GM13976 (cell line): ENCODE measurements at regions not wholly inside any gene's neighbourhood (a gene's known extent, or its start where the extent isn't known, plus 50 kb on each side); places are given as distances from the start of the nearest gene placed in this dataset.

ENCODE experiments used
- DNase-seq: peaks from one replicate; pipeline ENCODE4 v3.0.0; 2012; ENCODE audit warnings: low spot score
- in situ Hi-C: fragments of 300-500 bp; cut with MboI; formaldehyde crosslinking; loops from one replicate; pipeline ENCODE4 v1.12.0; 2022; ENCODE audit warnings: low sequenced_read_pairs, mixed read lengths, inconsistent platforms; ENCODE audit not compliant: unreplicated experiment
- TF ChIP-seq, protein P1 (sequence below): IDR thresholded peaks from 2 replicates; pipeline ENCODE4 v1.5.1; 2012; ENCODE audit warnings: borderline replicate concordance, mild to moderate bottlenecking; ENCODE audit not compliant: insufficient read depth; ENCODE audit errors: extremely low read depth, missing control alignments, control extremely low read depth

DNA sequence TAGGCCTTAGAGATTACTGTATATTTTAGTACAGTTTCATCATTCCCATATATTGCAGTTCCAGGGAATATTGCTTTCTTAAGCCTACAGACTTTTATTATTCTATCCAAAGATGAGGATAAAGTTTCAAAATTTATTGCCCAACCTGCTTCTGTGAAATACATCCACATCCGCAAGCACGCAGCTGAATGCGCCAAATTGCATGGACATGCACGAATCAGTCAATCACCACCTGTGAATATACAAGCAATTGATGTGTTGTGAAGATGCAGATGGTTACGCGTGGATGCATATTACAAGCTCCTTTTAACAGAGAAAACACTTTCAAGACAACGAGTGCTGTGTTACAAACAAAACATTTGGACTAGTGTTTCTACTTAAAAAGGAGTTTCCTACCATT, 577.8 kb upstream of the PLXNA2 start:
- DNase-seq = no peak
- TF ChIP-seq, protein P1, sequence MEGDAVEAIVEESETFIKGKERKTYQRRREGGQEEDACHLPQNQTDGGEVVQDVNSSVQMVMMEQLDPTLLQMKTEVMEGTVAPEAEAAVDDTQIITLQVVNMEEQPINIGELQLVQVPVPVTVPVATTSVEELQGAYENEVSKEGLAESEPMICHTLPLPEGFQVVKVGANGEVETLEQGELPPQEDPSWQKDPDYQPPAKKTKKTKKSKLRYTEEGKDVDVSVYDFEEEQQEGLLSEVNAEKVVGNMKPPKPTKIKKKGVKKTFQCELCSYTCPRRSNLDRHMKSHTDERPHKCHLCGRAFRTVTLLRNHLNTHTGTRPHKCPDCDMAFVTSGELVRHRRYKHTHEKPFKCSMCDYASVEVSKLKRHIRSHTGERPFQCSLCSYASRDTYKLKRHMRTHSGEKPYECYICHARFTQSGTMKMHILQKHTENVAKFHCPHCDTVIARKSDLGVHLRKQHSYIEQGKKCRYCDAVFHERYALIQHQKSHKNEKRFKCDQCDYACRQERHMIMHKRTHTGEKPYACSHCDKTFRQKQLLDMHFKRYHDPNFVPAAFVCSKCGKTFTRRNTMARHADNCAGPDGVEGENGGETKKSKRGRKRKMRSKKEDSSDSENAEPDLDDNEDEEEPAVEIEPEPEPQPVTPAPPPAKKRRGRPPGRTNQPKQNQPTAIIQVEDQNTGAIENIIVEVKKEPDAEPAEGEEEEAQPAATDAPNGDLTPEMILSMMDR = no peak

DNA sequence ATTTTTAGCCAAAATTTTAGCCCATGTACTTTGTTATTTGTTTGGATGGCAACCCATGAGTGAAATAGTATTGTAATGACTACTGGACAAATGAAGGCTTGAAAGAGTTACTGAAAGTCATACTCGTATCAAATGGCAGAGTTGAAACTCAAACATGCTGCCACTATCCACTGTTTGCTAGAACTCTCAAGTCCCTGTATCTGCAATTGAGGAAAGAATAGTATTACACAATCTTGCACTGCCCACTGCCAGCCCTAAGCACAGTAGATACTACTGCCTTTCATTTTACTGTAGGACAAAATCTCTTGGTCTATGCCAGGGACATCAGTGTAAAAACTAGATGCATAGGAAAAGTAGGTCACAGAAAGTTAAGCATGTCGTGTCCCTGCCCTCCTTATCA, 581.1 kb upstream of the PLXNA2 start:
- TF ChIP-seq, protein P1 = no peak
- no peak for DNase-seq
- in situ Hi-C loops = no loop called here

More for the DNA sequence above, 577.8 kb upstream of the PLXNA2 start:
- in situ Hi-C loops = no loop called here

DNA sequence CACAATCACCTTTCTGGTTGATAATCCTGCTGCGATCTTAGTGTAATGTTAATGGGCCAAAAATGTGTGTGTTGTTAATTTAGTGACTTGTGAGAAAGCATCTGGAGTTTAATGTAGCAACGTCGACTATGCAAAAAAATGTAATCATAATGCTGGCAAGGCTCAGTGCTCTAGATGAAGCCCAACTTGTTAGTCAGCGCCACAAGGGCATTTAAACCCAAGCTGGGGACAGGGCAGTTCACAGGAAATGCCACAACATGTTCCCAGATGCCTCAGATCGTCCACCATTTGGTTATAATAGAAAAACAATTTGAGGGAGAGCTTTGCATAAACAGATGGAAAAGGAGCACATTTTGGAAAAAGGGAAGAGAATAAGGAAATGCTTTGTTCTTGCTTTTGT, 585.4 kb upstream of the PLXNA2 start:
- TF ChIP-seq, protein P1 = no peak
- no peak for DNase-seq
- in situ Hi-C loops = no loop called here

DNA sequence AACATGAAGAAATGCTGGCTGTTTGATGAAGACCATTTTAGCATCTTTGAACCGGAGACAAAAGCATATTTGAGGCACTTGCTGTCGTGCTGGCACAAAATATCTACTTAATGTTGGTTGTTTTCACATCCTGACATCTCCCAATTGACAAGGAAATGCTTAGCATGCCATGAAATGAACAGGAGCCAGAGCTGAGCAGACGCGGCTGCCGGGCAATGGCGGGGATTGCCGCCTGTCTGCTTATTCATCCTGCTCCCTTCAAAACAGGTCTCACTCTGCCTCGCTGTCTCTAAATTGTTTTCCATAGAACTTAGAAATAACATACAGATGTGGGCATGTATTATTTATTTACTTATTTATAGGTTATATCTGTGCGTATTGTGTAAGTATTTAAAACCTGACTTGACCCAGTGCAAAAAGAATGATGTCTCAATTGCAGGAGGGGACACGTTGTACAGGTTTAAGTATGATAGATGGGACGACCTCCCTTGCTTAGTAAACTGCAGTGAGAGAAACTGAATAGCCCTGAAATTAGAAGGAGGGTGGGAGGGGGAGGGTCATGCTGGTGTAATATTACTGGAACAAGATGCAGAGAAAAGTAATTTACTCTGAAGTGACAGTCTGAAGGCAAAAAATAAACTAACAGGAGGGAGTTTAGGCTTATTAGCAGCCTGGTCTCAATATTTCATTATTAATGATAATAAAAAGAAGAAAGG, 590.4 kb upstream of the PLXNA2 start:
- in situ Hi-C loops = no loop called here
- no peak for DNase-seq
- TF ChIP-seq, protein P1 = no peak

DNA sequence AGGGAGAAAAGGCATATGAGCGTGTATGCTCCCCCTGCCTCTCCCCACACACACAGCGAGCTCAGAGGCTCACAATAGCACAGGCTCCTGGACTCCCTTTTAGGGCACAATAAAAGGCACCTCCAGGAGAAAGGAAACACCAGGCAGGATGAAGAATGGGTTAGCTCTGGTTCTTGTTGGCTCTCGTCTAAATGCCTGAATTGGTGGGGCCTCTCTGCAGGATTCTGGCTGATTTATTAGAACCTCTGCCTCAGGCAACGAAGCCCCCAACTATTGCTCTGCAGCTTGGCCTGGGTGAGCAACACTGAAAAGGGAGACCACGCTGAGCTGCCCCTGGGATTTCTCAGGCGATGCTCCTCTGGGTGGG, 590.9 kb upstream of the PLXNA2 start:
- in situ Hi-C loops = no loop called here
- TF ChIP-seq, protein P1 = no peak
- no peak for DNase-seq

DNA sequence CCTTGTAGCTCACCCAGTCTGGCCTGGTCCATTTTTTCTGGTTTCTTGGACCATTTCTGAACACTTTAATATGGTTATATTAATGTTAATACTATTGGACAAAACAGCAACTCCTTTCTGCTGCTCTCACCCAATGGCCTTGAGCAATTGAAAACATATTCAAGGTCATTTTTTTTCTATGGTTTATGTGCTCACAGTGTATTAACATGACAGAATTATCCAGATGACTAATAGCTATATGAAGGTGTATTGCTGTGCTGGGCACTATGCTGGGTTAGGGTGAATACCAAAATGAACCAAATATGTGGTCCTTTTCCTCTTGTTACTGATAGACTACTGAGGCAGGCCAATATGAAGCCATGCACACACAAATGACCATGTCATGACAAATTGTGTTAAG, 591.6 kb upstream of the PLXNA2 start:
- in situ Hi-C loops = no loop called here
- no peak for DNase-seq
- TF ChIP-seq, protein P1 = no peak

DNA sequence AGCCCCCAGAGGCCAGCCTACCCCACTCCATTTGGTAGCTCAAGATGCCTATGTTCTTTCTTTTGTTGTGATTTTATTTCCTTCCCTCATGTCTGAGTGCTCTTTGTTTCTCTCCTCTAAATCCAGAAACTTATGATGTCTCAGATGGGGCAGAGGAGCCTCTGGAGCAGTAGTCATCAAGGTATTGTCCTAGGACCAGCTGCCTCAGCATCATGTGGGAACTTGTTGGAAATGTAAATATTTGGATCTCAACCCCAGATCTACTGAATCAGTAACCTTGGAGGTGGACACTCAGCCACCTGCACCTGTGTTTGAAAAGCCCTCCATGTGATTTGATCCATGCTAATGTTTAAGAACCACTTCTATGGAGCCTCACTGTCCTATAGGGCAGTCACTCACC, 593.1 kb upstream of the PLXNA2 start:
- in situ Hi-C loops = no loop called here

More for the DNA sequence above, 593.1 kb upstream of the PLXNA2 start:
- TF ChIP-seq, protein P1 = no peak
- DNase-seq = no peak
